ENCODE measurements at regions not wholly inside any gene's neighbourhood (a gene's known extent, or its start where the extent isn't known, plus 50 kb on each side); places are given as distances from the start of the nearest gene placed in this dataset.

GRCh38 chr15:95825671-95826411 lies 504.7 kb upstream of the NR2F2 start:
- Mint-ChIP-seq H3K9me3 (no peaks in the 10 kb centered on the region), H3K27ac (no peak overlapping the region), H3K4me3 (no peak overlapping the region), H3K27me3 (peaks cover 0 to 16% (median 3%) of the 10 kb centered on the region in 5 donors), H3K4me1 (no peaks in the 10 kb centered on the region), H3K36me3 (no peaks in the 10 kb centered on the region)
- POLR2A ChIA-PET = no interaction called here
- DNase-seq (no peak), ATAC-seq (no peak)

- ATAC-seq (no peak), DNase-seq (peak in 2 of 10 donors; percentile 6 to 11)
- H3K4me3 Mint-ChIP-seq = no peak overlapping the region
- POLR2A ChIA-PET = no interaction called here
- no peaks in the 10 kb centered on the region for H3K9me3 Mint-ChIP-seq
- peaks cover 0 to 16% (median 3%) of the 10 kb centered on the region in 5 donors for H3K27me3 Mint-ChIP-seq
- H3K27ac Mint-ChIP-seq = no peak overlapping the region
- H3K36me3 Mint-ChIP-seq = no peaks in the 10 kb centered on the region
- H3K4me1 Mint-ChIP-seq = no peaks in the 10 kb centered on the region
These were observed 503.9 kb upstream of the NR2F2 start for GRCh38 chr15:95826412-95827195.

GRCh38 chr15:95829062-95829461 lies 501.4 kb upstream of the NR2F2 start:
- no peak for ATAC-seq
- Mint-ChIP-seq H3K36me3 (no peaks in the 10 kb centered on the region), H3K4me1 (no peaks in the 10 kb centered on the region), H3K4me3 (no peak overlapping the region), H3K9me3 (no peaks in the 10 kb centered on the region), H3K27me3 (peaks cover 0 to 16% (median 3%) of the 10 kb centered on the region in 5 donors), H3K27ac (no peak overlapping the region)
- DNase-seq = no peak
- POLR2A ChIA-PET = no interaction called here

- ATAC-seq (no peak), DNase-seq (no peak)
- no peaks in the 10 kb centered on the region for H3K36me3 Mint-ChIP-seq
- peaks cover 0 to 16% (median 3%) of the 10 kb centered on the region in 5 donors for H3K27me3 Mint-ChIP-seq
- H3K4me1 Mint-ChIP-seq = no peaks in the 10 kb centered on the region
- H3K9me3 Mint-ChIP-seq = no peaks in the 10 kb centered on the region
- H3K4me3 Mint-ChIP-seq = no peak overlapping the region
- POLR2A ChIA-PET = no interaction called here
- H3K27ac Mint-ChIP-seq = no peak overlapping the region
These were observed 500.2 kb upstream of the NR2F2 start for GRCh38 chr15:95830281-95830680.

- ATAC-seq (no peak), DNase-seq (no peak)
- H3K27me3 Mint-ChIP-seq = peaks cover 0 to 9% (median 1%) of the 10 kb centered on the region in 5 donors
- POLR2A ChIA-PET = no interaction called here
- H3K9me3 Mint-ChIP-seq = no peaks in the 10 kb centered on the region
- H3K36me3 Mint-ChIP-seq = no peaks in the 10 kb centered on the region
- peaks cover 0 to 1% (median 0%) of the 10 kb centered on the region in 4 donors for H3K4me1 Mint-ChIP-seq
- H3K4me3 Mint-ChIP-seq = no peak overlapping the region
- H3K27ac Mint-ChIP-seq = no peak overlapping the region
These were observed 497.8 kb upstream of the NR2F2 start for GRCh38 chr15:95832668-95833067.

- H3K27me3 Mint-ChIP-seq = peaks cover 0 to 9% (median 0%) of the 10 kb centered on the region in 5 donors
- H3K4me3 Mint-ChIP-seq = no peak overlapping the region
- no peaks in the 10 kb centered on the region for H3K36me3 Mint-ChIP-seq
- no peaks in the 10 kb centered on the region for H3K9me3 Mint-ChIP-seq
- H3K27ac Mint-ChIP-seq = no peak overlapping the region
- POLR2A ChIA-PET = no interaction called here
- DNase-seq (no peak), ATAC-seq (no peak)
- H3K4me1 Mint-ChIP-seq = peaks cover 6 to 11% (median 7%) of the 10 kb centered on the region in 4 donors
These were observed 496.3 kb upstream of the NR2F2 start for GRCh38 chr15:95834028-95834804.

GRCh38 chr15:95836536-95836935 lies 494.0 kb upstream of the NR2F2 start:
- Mint-ChIP-seq H3K9me3 (no peaks in the 10 kb centered on the region), H3K27ac (no peak overlapping the region), H3K4me1 (peaks cover 6 to 28% (median 21%) of the 10 kb centered on the region in 4 donors), H3K4me3 (no peak overlapping the region), H3K27me3 (peaks cover 0 to 3% (median 0%) of the 10 kb centered on the region in 5 donors), H3K36me3 (no peaks in the 10 kb centered on the region)
- no peak for ATAC-seq
- no peak for DNase-seq
- POLR2A ChIA-PET = no interaction called here

GRCh38 chr15:95837341-95838004 lies 493.0 kb upstream of the NR2F2 start:
- no peak overlapping the region for H3K4me3 Mint-ChIP-seq
- no peaks in the 10 kb centered on the region for H3K9me3 Mint-ChIP-seq
- H3K36me3 Mint-ChIP-seq = no peaks in the 10 kb centered on the region
- no peaks in the 10 kb centered on the region for H3K27me3 Mint-ChIP-seq
- POLR2A ChIA-PET = no interaction called here
- ATAC-seq (no peak), DNase-seq (no peak)
- H3K4me1 Mint-ChIP-seq = peaks cover 6 to 28% (median 21%) of the 10 kb centered on the region in 4 donors
- H3K27ac Mint-ChIP-seq = no peak overlapping the region

- peak in 1 of 2 donors; percentile 53 for ATAC-seq
- peaks cover 0 to 3% (median 0%) of the 10 kb centered on the region in 3 donors for H3K36me3 Mint-ChIP-seq
- DNase-seq = peak in 3 of 10 donors; percentile 17 to 41 (median 19)
- H3K27me3 Mint-ChIP-seq = no peaks in the 10 kb centered on the region
- H3K4me3 Mint-ChIP-seq = peak overlapping the region in 9 of 10 donors; percentile 0 to 57 (median 16)
- peak overlapping the region; percentile 18 to 87 (median 58) for H3K27ac Mint-ChIP-seq
- peaks cover 8 to 34% (median 23%) of the 10 kb centered on the region in 4 donors for H3K4me1 Mint-ChIP-seq
- POLR2A ChIA-PET = no interaction called here
- H3K9me3 Mint-ChIP-seq = no peaks in the 10 kb centered on the region
These were observed 491.1 kb upstream of the NR2F2 start for GRCh38 chr15:95839367-95839782.

GRCh38 chr15:95840004-95840403 lies 490.5 kb upstream of the NR2F2 start:
- POLR2A ChIA-PET = no interaction called here
- Mint-ChIP-seq H3K4me1 (peaks cover 8 to 34% (median 23%) of the 10 kb centered on the region in 4 donors), H3K36me3 (peaks cover 0 to 3% (median 0%) of the 10 kb centered on the region in 3 donors), H3K4me3 (peak overlapping the region in 1 of 10 donors; percentile 8), H3K9me3 (no peaks in the 10 kb centered on the region), H3K27me3 (no peaks in the 10 kb centered on the region), H3K27ac (peak overlapping the region in 7 of 10 donors; percentile 8 to 87 (median 58))
- ATAC-seq (no peak), DNase-seq (no peak)

- H3K9me3 Mint-ChIP-seq = no peaks in the 10 kb centered on the region
- DNase-seq = no peak
- no peak for ATAC-seq
- H3K27ac Mint-ChIP-seq = peak overlapping the region in 5 of 10 donors; percentile 0 to 77 (median 21)
- POLR2A ChIA-PET = no interaction called here
- H3K4me3 Mint-ChIP-seq = no peak overlapping the region
- H3K27me3 Mint-ChIP-seq = no peaks in the 10 kb centered on the region
- peaks cover 8 to 34% (median 23%) of the 10 kb centered on the region in 4 donors for H3K4me1 Mint-ChIP-seq
- peaks cover 0 to 3% (median 0%) of the 10 kb centered on the region in 3 donors for H3K36me3 Mint-ChIP-seq
These were observed 489.6 kb upstream of the NR2F2 start for GRCh38 chr15:95840855-95841254.

GRCh38 chr15:95842576-95842975 lies 487.9 kb upstream of the NR2F2 start:
- no peaks in the 10 kb centered on the region for H3K9me3 Mint-ChIP-seq
- peaks cover 0 to 3% (median 0%) of the 10 kb centered on the region in 3 donors for H3K36me3 Mint-ChIP-seq
- no peak for ATAC-seq
- H3K4me3 Mint-ChIP-seq = no peak overlapping the region
- peaks cover 7 to 34% (median 23%) of the 10 kb centered on the region in 4 donors for H3K4me1 Mint-ChIP-seq
- H3K27me3 Mint-ChIP-seq = no peaks in the 10 kb centered on the region
- POLR2A ChIA-PET = no interaction called here
- H3K27ac Mint-ChIP-seq = peak overlapping the region in 1 of 10 donors; percentile 11
- no peak for DNase-seq
